Spinal cord (tissue), 9 donors: ENCODE measurements at regions not wholly inside any gene's neighbourhood (a gene's known extent, or its start where the extent isn't known, plus 50 kb on each side); places are given as distances from the start of the nearest gene placed in this dataset.

ENCODE experiments used
- DNase-seq, 6 donors: peaks; one replicate each; pipeline versions ENCODE4 v3.0.0 to v3.0.0-alpha.2; 2013 to 2015; ENCODE audit warnings: low spot score in 6 of 6, low read depth in 4 of 6
- H3K27ac ChIP-seq: one replicate; pipeline ENCODE4 v1.5.1; 2013; ENCODE audit warnings: low read depth, low read length, control low read depth
- H3K27me3 ChIP-seq: one replicate; pipeline ENCODE4 v1.6.1; 2013; ENCODE audit warnings: low read length; ENCODE audit not compliant: control insufficient read depth, insufficient read depth
- H3K36me3 ChIP-seq: one replicate; pipeline ENCODE4 v1.6.1; 2013; ENCODE audit warnings: low read length; ENCODE audit not compliant: control insufficient read depth, insufficient read depth
- H3K4me1 ChIP-seq: one replicate; pipeline ENCODE4 v1.6.1; 2013; ENCODE audit warnings: low read length; ENCODE audit not compliant: control insufficient read depth, insufficient read depth
- H3K4me3 ChIP-seq: one replicate; pipeline ENCODE4 v1.5.1; 2013; ENCODE audit warnings: low read depth, low read length, control low read depth
- H3K9me3 ChIP-seq: one replicate; pipeline ENCODE4 v1.6.1; 2013; ENCODE audit warnings: low read length; ENCODE audit not compliant: control insufficient read depth, insufficient read depth
- WGBS: methylation state at CpG from one replicate; pipeline ENCODE4 v1.1.5; 2013; ENCODE audit warnings: missing lambda C conversion rate; ENCODE audit not compliant: insufficient coverage; 5-methylcytosine and 5-hydroxymethylcytosine counted together
- donor health status: healthy.

- Histone ChIP-seq H3K9me3 (peaks cover 5% of the 10 kb centered on the region), H3K4me1 (no peaks in the 10 kb centered on the region), H3K36me3 (no peaks in the 10 kb centered on the region), H3K4me3 (no peak overlapping the region), H3K27me3 (no peaks in the 10 kb centered on the region), H3K27ac (no peak overlapping the region)
- no peak for DNase-seq
Measured at GRCh38 chr15:49789436-49789835, 168.6 kb downstream of the DTWD1 start.

- Histone ChIP-seq H3K27ac (no peak overlapping the region), H3K4me1 (no peaks in the 10 kb centered on the region), H3K36me3 (no peaks in the 10 kb centered on the region), H3K9me3 (peaks cover 5% of the 10 kb centered on the region), H3K4me3 (no peak overlapping the region), H3K27me3 (no peaks in the 10 kb centered on the region)
- WGBS = 88% methylated on average over 10 of the region's 14 CpGs
- no peak for DNase-seq
Measured at GRCh38 chr15:49793943-49794342, 173.1 kb downstream of the DTWD1 start.

GRCh38 chr15:49801796-49802195 is 180.9 kb downstream of the DTWD1 start:
- H3K27ac ChIP-seq = no peak overlapping the region
- no peaks in the 10 kb centered on the region for H3K27me3 ChIP-seq
- no peaks in the 10 kb centered on the region for H3K9me3 ChIP-seq
- no peak for DNase-seq
- H3K4me3 ChIP-seq = no peak overlapping the region
- no peaks in the 10 kb centered on the region for H3K36me3 ChIP-seq
- H3K4me1 ChIP-seq = no peaks in the 10 kb centered on the region
